ENCODE measurements at regions not wholly inside any gene's neighbourhood (a gene's known extent, or its start where the extent isn't known, plus 50 kb on each side); places are given as distances from the start of the nearest gene placed in this dataset.
"Not testable (repeated sequence)": the region's sequence is repeated elsewhere in the genome, so short reads cannot be mapped to it uniquely, and the experiment has no call there.

- DNase-seq: no peak
Observed at GRCh38 chr10:33032654-33033151, 74.7 kb upstream of the ITGB1 start.

- DNase-seq: no peak
Observed at GRCh38 chr10:33031815-33032653, 74.0 kb upstream of the ITGB1 start.

GRCh38 chr10:33031171-33031570 lies 73.1 kb upstream of the ITGB1 start:
- DNase-seq: no peak

GRCh38 chr10:33028515-33028914 lies 70.5 kb upstream of the ITGB1 start:
- DNase-seq: not testable (repeated sequence)

DNA sequence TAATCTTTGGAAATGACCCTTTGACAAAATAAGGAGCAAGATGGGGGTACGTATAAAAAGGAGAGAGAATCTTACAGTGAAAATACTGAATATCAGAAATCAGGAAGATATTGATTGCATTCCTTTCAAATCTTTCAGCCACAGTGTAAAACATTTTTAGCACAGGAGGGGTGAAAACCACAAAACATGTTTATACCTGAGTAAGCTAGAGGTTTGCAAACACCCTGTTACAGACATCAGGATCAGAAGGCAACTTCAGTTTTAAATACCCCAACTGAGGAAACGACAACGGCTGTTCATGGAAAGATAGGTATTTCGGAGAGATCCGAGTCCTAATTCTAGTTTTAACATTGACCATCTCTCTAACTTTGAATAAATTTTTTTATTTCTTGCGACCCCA lies 69.1 kb upstream of the ITGB1 start:
- DNase-seq: no peak

DNA sequence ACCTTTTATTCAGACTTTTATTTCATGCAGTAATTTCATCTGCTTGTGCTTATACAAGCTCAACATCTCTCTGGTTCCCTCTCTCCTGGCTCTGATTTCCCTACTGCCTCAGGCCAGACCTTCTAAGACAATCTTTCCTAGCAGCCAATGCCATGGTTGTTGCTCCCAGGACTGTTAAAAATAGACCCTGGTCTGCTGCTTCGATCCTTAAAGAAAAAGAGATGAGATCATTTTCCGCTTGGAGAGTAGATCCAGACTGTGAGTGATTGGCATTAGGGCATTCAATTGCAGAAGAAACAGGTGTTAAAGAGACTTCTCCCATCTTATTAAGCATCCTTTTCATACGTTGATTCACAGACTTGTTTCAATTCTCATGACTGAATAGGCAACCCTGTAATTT lies 68.4 kb upstream of the ITGB1 start:
- DNase-seq: no peak

GRCh38 chr10:33025910-33026309 lies 67.9 kb upstream of the ITGB1 start:
- no peak for DNase-seq

- no peak for DNase-seq
Observed at GRCh38 chr10:33025039-33025438, 67.0 kb upstream of the ITGB1 start.

GRCh38 chr10:33022691-33023090 lies 64.7 kb upstream of the ITGB1 start:
- no peak for DNase-seq

DNA sequence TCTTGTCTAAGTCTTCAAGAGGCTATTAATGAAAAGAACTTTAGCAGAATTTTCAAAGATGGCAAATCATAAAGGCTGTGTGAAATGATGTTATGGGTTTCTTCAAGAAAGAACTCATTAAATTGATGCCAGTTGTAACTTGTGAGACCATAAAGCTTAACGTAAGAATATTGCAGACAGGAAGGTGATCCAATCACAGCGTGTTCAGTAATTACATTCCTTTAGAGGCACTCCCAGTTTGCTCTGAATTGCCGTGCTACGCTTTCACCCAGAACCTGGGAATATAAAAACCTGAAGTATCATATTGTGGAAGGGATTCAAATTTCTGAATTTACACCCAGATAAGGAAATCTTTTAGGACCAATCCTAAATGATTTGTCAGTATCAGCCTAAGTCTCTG lies 64.1 kb upstream of the ITGB1 start:
- no peak for DNase-seq

DNA sequence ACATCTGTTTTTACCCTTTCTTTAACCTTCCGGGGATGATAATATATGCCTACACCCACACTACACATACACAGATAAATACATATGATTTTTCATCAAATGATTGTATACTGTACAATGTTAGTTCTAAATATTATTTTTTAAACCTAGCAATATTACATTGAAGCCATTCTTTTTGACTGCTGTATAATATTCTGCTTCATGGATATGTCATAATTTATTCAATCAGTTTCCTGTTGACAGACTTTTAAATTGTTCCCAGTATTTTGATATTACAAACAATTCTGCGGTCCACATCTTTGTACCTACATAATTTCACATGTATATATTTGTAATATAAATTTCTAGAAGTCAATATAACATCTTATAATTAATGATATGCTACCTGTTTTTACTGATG lies 59.0 kb upstream of the ITGB1 start:
- no peak for DNase-seq

DNA sequence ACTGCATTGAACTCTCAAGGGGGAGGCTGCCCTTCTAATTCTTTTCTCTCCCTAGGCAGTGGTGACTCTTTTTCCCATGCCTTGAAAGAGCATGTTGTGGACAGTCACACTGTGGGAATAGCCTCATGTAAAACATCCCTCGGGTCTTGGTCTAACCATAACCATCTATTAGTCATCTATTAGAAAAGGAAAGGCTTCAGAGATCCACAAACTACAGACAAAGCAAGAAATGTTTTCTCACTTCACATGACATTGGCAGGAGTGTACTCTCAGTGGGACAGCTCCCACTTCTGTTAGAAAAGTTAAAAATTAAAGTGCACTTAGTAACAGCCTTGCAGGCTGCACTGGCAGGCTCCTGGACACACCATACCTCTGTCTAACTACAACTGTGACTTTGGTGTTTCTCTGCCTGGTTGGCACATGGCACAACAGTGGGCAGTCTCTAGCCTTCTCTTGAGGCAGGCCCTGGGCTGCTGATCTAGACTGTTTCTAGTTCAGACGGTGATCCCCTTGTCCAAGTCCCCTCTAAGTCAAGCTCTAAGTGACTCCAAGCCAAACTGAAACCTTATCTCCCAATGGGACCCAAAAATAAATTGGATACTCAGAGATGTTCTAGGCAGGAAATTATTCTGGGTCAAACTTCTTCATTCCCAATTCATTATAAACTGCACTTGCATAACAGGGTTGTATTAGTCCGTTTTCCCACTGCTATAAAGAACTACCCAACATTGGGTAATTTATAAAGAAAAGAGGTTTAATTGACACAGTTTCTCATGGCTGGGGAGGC lies 57.9 kb upstream of the ITGB1 start:
- DNase-seq: no peak

GRCh38 chr10:33013331-33013730 lies 55.3 kb upstream of the ITGB1 start:
- not testable (repeated sequence) for DNase-seq

GRCh38 chr10:33012306-33012705 lies 54.3 kb upstream of the ITGB1 start:
- DNase-seq: no peak

DNA sequence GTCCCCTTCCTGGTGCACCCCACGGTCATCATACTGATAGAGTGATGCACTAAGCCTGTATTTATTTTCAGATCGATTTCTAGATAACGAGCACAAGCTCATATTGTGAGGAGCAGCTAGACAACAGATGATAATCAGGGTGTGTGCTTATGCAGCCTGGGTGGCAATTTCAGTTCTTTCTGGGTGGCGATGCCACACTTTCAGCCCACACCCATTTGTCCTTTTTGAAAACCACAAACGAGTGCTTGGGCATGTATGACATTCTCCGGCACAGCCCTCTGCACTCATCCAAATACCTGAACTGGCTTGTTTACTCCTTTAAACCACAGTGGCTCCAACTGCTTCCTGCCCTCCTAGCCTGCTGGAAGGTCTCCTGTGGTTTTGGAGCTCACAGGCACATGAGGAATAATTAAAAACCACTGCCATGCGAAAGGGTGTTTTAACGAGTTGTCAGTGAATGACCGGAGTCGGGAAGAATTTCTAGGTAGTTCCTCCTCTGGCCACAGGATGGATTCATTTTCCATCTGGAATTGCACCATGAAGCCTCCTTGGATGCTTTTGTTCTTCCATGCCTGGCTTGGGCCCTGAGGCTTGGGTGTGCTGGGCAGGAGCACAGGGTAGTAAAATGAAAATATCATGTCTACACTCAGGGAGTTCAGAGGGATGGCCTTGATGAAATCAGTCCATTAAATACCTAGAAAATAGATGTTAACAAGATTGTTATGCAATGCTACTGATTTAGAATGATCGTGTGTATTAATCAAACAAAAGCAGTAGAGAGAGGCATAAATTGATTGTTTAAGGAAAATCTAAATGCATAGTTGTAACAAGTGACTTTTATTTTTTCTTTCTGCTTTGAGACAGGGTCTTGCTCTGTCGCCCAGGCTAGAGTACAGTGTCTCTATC lies 52.4 kb upstream of the ITGB1 start:
- DNase-seq: peak; percentile 4

DNA sequence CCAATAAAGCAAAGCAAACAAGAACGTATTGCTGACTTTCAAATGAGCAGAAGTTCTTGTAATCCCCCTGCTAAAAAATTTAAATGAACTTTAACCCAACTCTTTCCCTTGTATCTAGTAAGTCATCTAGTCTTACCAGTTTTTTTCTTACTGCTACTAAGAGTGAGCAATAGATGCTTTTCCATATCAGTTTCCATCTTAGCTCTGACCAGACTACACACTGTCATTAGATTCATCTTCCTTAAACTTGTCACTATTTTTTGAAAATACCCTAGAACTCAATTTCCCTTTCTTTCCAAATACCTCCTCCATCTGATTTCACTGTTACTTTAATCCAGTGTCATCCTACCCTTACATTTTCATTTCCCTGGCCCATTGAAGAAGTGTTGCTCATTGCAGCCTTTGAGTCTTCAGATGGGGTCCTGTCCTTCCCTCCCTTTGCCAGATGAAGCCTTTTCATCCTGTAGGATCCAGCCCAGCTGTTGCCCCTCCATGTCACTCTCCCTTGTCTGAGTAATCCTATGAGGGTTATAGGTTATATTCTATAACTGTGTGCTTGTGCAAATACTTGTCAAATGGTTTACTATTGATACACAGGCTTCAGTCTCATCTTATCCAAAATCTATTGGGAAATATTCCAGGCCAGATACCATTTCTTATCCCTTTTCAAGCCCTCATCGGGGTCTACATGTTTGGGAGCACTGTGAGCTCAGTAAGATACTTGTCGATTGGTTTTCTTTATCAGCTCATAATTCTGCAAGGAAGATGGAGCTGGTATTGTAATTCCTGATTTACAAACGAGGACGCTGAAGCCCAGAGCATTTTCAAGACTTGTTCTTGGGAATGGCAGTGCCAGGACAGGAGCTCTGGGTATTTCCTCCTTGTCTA lies 51.5 kb upstream of the ITGB1 start:
- no peak for DNase-seq

GRCh38 chr10:33008499-33009243 lies 50.6 kb upstream of the ITGB1 start:
- DNase-seq: peak; percentile 47

DNA sequence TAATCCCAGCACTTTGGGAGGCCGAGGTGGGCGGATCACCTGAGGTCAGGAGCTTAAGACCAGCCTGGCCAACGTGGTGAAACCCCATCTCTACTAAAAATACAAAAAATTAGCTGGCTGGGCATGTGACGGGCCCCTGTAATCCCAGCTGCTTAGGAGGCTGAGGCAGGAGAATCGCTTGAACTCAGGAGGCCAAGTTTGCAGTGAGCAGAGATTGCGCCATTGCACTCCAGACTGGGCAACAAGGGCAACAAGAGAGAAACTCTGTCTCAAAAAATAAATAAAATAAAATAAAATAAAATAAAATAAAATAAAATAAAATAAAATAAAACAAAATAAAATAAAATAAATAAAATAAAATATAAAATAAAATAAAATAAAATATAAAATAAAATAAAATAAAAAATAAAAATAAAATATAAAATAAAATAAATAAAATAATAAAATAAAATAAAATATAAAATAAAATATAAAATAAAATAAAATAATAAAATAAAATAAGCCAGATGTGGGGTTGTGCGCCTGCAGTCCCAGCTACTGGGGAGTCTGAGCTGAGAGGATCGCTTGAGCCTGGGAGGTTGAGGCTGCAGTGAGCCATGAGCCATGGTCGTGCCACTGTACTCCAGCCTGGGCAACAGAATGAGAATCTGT lies 49.8 kb upstream of the ITGB1 start:
- DNase-seq: not testable (repeated sequence)

Data from NCI-H510A treated with DMSO at 0.1 percent for 48 hours (cell line).